ENCODE measurements at regions not wholly inside any gene's neighbourhood (a gene's known extent, or its start where the extent isn't known, plus 50 kb on each side); places are given as distances from the start of the nearest gene placed in this dataset.

DNA sequence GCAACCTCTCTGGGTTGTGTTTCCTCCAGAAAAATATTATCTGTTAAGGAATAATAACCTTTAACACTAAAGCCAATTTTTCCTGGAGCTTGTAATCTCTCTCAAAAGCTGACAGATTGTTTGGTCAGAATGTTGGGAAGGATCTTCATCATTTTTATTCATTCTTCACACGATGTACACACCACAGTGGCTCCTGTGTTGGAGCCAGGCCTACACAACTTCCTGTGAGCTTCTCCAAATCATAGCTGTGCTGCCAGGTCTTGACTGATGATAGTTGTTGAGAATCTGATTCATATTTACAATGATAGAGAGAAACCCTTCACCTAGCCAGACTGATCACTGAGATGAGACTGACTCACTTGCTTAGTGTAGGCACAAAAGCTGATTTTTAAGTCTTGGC lies 151.0 kb upstream of the ROBO2 start:
- no peak for TF ChIP-seq TCF12 (IDR thresholded peaks at IDR 0.05; ENCODE audit: low read depth)
- TF ChIP-seq, protein P1, sequence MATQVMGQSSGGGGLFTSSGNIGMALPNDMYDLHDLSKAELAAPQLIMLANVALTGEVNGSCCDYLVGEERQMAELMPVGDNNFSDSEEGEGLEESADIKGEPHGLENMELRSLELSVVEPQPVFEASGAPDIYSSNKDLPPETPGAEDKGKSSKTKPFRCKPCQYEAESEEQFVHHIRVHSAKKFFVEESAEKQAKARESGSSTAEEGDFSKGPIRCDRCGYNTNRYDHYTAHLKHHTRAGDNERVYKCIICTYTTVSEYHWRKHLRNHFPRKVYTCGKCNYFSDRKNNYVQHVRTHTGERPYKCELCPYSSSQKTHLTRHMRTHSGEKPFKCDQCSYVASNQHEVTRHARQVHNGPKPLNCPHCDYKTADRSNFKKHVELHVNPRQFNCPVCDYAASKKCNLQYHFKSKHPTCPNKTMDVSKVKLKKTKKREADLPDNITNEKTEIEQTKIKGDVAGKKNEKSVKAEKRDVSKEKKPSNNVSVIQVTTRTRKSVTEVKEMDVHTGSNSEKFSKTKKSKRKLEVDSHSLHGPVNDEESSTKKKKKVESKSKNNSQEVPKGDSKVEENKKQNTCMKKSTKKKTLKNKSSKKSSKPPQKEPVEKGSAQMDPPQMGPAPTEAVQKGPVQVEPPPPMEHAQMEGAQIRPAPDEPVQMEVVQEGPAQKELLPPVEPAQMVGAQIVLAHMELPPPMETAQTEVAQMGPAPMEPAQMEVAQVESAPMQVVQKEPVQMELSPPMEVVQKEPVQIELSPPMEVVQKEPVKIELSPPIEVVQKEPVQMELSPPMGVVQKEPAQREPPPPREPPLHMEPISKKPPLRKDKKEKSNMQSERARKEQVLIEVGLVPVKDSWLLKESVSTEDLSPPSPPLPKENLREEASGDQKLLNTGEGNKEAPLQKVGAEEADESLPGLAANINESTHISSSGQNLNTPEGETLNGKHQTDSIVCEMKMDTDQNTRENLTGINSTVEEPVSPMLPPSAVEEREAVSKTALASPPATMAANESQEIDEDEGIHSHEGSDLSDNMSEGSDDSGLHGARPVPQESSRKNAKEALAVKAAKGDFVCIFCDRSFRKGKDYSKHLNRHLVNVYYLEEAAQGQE (IDR thresholded peaks at IDR 0.05; ENCODE audit: low read depth): no peak
- no peak for TF ChIP-seq TAF1 (IDR thresholded peaks at IDR 0.05; ENCODE audit: low read depth)
- TF ChIP-seq EGR1 (IDR thresholded peaks at IDR 0.05): no peak
- no peak for TF ChIP-seq RAD21 (IDR thresholded peaks at IDR 0.05; ENCODE audit: low read depth)
- TF ChIP-seq TEAD4 (IDR thresholded peaks at IDR 0.05): no peak
- TF ChIP-seq YY1 (IDR thresholded peaks at IDR 0.05; ENCODE audit: low read depth): no peak
- no peak for TF ChIP-seq EP300 (IDR thresholded peaks at IDR 0.05; ENCODE audit: borderline replicate concordance)
- no peak for TF ChIP-seq CEBPB (IDR thresholded peaks at IDR 0.05)

DNA sequence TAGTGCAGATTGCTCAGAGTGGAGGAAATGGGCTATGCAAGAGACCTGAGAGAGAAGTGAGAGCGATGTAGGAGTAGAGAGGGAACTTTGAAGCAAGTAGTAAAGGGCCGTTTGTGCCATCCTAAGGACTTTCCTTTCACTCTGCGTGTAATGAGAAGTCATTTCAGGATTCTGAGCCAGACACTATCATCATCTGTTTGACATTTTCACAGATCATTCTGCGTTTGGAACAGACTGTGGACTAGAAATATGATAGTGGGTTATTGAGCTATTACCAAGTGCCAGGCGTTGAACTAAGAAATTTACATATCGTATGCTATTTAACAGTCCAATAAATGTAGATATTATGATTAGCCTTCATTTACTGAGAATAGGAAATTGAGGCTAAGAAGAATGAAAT lies 150.0 kb upstream of the ROBO2 start:
- no peak for TF ChIP-seq EGR1 (IDR thresholded peaks at IDR 0.05)

DNA sequence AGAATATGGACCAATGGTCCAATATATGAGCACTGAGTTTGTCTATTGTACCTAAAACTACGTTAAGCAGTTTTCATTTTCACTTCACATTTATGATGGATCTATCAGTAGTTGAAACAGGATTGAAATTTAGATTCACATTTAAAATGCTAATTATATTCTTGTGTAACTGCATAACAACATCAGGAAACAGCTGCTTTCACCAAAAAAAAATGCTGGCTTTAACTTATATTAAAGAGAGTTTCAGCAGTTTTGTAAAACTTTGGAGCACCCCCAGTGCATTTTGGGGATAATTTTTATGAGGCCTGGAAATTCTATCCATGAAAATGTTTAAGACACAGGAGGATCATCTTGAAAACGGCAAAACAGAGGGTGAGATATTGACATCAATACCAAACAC lies 142.8 kb upstream of the ROBO2 start:
- TF ChIP-seq ZBTB7A (IDR thresholded peaks at IDR 0.05; ENCODE audit: low read depth) (no peak), RAD21 (IDR thresholded peaks at IDR 0.05; ENCODE audit: low read depth) (no peak), CREB1 (IDR thresholded peaks at IDR 0.05; ENCODE audit: low read depth) (no peak), TCF12 (IDR thresholded peaks at IDR 0.05; ENCODE audit: low read depth) (no peak), EP300 (IDR thresholded peaks at IDR 0.05; ENCODE audit: borderline replicate concordance) (no peak), CEBPB (IDR thresholded peaks at IDR 0.05) (no peak), NFIC (IDR thresholded peaks at IDR 0.05) (no peak), EGR1 (IDR thresholded peaks at IDR 0.05) (no peak)
- TF ChIP-seq, protein P1 (IDR thresholded peaks at IDR 0.05; ENCODE audit: low read depth): no peak
- TF ChIP-seq, protein P2, sequence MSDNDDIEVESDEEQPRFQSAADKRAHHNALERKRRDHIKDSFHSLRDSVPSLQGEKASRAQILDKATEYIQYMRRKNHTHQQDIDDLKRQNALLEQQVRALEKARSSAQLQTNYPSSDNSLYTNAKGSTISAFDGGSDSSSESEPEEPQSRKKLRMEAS (IDR thresholded peaks at IDR 0.05): no peak
- TF ChIP-seq, protein P3, sequence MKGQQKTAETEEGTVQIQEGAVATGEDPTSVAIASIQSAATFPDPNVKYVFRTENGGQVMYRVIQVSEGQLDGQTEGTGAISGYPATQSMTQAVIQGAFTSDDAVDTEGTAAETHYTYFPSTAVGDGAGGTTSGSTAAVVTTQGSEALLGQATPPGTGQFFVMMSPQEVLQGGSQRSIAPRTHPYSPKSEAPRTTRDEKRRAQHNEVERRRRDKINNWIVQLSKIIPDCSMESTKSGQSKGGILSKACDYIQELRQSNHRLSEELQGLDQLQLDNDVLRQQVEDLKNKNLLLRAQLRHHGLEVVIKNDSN (IDR thresholded peaks at IDR 0.05): no peak

DNA sequence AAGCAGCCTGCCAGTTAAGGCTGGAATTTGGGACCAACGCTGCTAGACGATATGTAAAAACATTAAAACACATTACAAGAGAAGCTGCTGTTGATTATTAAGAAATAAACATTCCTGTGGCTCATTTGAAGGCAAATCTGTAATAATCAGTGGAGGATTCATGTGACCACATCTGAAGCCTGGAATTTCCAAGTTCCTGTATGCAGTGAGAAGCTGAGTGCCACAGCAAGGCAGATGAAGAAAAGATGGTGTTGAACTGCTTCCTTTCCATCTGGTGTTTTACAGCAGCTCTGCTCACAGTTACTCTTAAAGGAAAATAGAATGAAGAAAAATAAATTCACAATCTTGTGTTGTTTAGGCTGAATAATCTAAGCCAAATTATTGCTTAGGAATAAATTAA lies 139.3 kb upstream of the ROBO2 start:
- TF ChIP-seq, protein P1 (IDR thresholded peaks at IDR 0.05; ENCODE audit: low read depth): no peak
- TF ChIP-seq NFIC (IDR thresholded peaks at IDR 0.05) (no peak), TEAD4 (IDR thresholded peaks at IDR 0.05) (no peak), EP300 (IDR thresholded peaks at IDR 0.05; ENCODE audit: borderline replicate concordance) (no peak), CEBPB (IDR thresholded peaks at IDR 0.05) (no peak), TCF12 (IDR thresholded peaks at IDR 0.05; ENCODE audit: low read depth) (no peak), RAD21 (IDR thresholded peaks at IDR 0.05; ENCODE audit: low read depth) (no peak), TAF1 (IDR thresholded peaks at IDR 0.05; ENCODE audit: low read depth) (no peak), EGR1 (IDR thresholded peaks at IDR 0.05) (no peak)
- TF ChIP-seq, protein P3 (IDR thresholded peaks at IDR 0.05): no peak
- TF ChIP-seq, protein P2 (IDR thresholded peaks at IDR 0.05): no peak

DNA sequence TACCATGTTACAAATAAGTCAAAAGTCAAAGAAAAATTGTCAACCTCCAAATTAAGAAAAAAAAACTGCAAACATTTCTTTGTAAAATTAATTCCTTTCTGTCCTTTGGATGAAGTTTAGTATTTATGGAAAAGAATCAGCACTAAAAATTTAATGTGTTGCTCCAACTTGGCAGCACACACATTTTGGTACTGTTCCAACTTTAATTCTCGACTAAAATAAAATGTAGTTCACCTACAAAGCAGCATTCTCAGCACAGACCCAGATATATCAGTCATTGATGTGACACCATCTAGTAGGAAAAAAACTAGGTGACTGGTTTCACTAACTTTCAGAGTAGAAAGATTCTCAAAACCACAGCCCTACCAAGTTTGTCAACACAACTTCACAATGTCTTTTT lies 131.7 kb upstream of the ROBO2 start:
- TF ChIP-seq EP300 (IDR thresholded peaks at IDR 0.05; ENCODE audit: borderline replicate concordance) (no peak), CEBPB (IDR thresholded peaks at IDR 0.05) (no peak), NFIC (IDR thresholded peaks at IDR 0.05) (no peak), CREB1 (IDR thresholded peaks at IDR 0.05; ENCODE audit: low read depth) (no peak), TAF1 (IDR thresholded peaks at IDR 0.05; ENCODE audit: low read depth) (no peak), RAD21 (IDR thresholded peaks at IDR 0.05; ENCODE audit: low read depth) (no peak), TCF12 (IDR thresholded peaks at IDR 0.05; ENCODE audit: low read depth) (no peak), TEAD4 (IDR thresholded peaks at IDR 0.05) (no peak), ZBTB7A (IDR thresholded peaks at IDR 0.05; ENCODE audit: low read depth) (no peak), EGR1 (IDR thresholded peaks at IDR 0.05) (no peak), FOXM1 (IDR thresholded peaks at IDR 0.05; ENCODE audit: borderline replicate concordance, low read depth) (no peak), YY1 (IDR thresholded peaks at IDR 0.05; ENCODE audit: low read depth) (no peak)
- TF ChIP-seq, protein P2 (IDR thresholded peaks at IDR 0.05): no peak
- TF ChIP-seq, protein P3 (IDR thresholded peaks at IDR 0.05): no peak
- TF ChIP-seq, protein P1 (IDR thresholded peaks at IDR 0.05; ENCODE audit: low read depth): no peak
